Upper lobe of left lung (tissue), 4 donors: ENCODE measurements at regions not wholly inside any gene's neighbourhood (a gene's known extent, or its start where the extent isn't known, plus 50 kb on each side); places are given as distances from the start of the nearest gene placed in this dataset.

Source experiments
- CTCF ChIP-seq, 6 experiments: fragments of 450-650 bp in 4 of 6; fragments of 200-600 bp in 2 of 6; sonication (generic) in 2 of 6; IDR thresholded peaks; one replicate each; pipeline ENCODE4 v1.5.1; 2016 to 2019; ENCODE audit warnings: antibody characterized with exemption in 6 of 6
- EP300 ChIP-seq, 4 donors: sonication (generic); formaldehyde crosslinking; IDR thresholded peaks; one replicate each; pipeline ENCODE4 v1.5.1; 2017; ENCODE audit warnings: antibody characterized with exemption in 4 of 4, control low read depth in 2 of 4
- POLR2A ChIP-seq, 4 donors: fragments of 450-650 bp; IDR thresholded peaks; one replicate each; pipeline ENCODE4 v1.5.1; 2016 to 2017; ENCODE audit warnings: antibody characterized with exemption in 4 of 4, mild to moderate bottlenecking in 2 of 4
- POLR2AphosphoS5 ChIP-seq, 2 donors: sonication (generic); formaldehyde crosslinking; IDR thresholded peaks; one replicate each; pipeline ENCODE4 v1.5.1; 2017; ENCODE audit warnings: antibody characterized with exemption in 2 of 2

GRCh38 chr14:59081720-59082119 is 106.7 kb upstream of the DAAM1 start:
- TF ChIP-seq CTCF (IDR thresholded peaks at IDR 0.05) (no peak), POLR2AphosphoS5 (IDR thresholded peaks at IDR 0.05) (no peak), EP300 (IDR thresholded peaks at IDR 0.05) (no peak), POLR2A (IDR thresholded peaks at IDR 0.05) (no peak)
